Glomerular endothelial cell (primary cell): ENCODE measurements at regions not wholly inside any gene's neighbourhood (a gene's known extent, or its start where the extent isn't known, plus 50 kb on each side); places are given as distances from the start of the nearest gene placed in this dataset.

Experiments
- DNase-seq: peaks from one replicate; pipeline ENCODE4 v3.0.0-alpha.2; 2011; ENCODE audit warnings: low read depth, low spot score; ENCODE audit errors: extremely low read depth

DNA sequence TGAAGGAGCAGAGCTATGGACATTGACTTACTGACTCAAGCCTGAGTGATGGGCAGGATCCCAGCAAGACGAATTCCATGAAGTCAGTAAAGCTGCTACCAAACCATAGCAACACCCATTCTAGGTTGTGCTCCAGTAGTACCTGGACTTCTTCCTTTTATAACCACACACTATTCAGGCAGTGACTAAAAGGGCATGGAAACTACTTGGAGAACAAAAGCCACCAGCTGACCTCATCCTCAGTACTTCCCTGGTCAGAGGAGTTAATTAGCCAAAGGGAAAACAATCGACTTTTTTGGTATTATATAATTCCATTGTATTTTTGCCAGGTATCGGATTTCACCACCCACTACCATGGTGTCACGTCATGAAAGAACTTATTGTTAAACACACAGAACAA is 237.1 kb downstream of the TTC32 start:
- DNase-seq = no peak

DNA sequence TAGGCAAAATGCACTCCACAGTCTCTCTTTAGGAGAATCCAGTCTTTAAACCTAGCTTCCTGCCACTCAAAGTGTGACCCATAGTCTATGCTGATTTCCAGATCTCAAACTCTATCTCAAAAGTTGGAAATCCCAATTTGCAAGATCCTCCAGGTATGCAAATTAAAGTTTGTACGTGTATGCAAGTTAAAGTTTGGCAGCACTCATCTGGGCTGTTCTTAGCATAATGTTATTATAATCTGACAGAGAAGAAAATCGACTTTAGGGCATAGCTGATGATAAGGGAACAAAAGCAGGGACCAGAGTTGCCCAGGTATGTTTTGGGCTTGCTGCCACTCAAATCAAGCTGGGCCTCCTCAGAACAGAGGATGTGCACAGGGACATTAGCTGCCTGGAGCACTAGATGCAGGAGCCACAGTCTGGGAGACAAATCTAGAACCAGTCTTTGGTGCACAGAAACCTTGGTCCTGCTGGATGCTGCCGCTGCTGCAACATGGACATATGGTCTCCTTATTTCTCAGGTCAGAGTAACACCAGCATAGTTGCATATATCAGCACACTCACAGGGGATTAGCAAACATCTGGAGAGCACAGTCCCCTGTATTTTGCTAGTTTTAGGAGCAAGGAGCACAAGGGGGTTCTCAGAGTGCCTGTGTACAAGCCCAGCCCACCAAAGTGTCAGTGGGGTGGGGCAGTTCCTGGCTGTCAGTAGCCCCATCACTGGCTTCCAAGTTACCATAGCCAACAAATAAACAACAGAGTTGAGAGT is 242.6 kb downstream of the TTC32 start:
- no peak for DNase-seq

DNA sequence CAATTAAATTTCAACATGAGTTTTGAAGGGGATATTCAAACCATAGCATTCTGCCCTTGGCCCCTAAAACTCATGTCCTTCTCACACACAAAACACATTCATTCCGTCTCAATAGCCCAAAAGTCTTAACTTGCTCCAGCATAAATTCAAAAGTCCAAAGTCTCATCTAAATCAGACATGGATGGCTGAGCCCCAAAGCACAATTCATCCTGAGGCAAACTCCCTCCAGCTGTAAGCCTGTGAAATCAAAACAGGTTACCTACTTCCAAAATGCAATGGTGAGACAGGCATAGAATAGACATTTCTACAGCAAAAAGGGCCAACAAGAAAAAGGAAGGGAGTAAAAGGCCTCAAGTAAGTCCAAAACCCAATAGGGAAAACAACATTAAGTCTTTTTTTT is 245.8 kb downstream of the TTC32 start:
- no peak for DNase-seq

- no peak for DNase-seq
These were observed 247.3 kb downstream of the TTC32 start for GRCh38 chr2:19654310-19655090.

GRCh38 chr2:19653509-19653908 is 248.3 kb downstream of the TTC32 start:
- no peak for DNase-seq

- no peak for DNase-seq
These were observed 249.0 kb downstream of the TTC32 start for GRCh38 chr2:19652811-19653210.

- DNase-seq = no peak
These were observed 250.3 kb downstream of the TTC32 start for GRCh38 chr2:19651466-19651865.

GRCh38 chr2:19649785-19650380 is 251.9 kb downstream of the TTC32 start:
- peak; percentile 14 for DNase-seq

GRCh38 chr2:19649142-19649541 is 252.6 kb downstream of the TTC32 start:
- no peak for DNase-seq

GRCh38 chr2:19648583-19648982 is 253.2 kb downstream of the TTC32 start:
- DNase-seq = no peak

DNA sequence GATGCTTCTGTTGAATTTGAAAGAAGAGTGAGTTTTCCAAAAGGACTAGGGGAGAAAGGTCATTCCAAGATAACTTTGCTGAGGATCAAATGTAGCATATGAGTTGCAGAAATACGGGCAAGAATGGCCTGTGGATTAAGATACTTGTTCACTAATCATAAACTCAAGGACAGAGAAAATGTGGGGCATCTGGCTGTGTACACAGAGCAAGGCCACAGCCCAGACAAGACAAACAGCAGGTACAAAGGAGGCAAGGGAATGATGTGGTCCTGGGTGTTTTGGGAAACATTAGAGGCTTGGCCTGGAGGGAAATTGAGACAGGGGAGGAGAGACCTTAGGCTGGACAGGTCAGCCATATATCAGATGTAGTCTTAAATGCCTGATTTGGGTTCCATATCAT is 254.8 kb downstream of the TTC32 start:
- no peak for DNase-seq

GRCh38 chr2:19644763-19645162 is 257.0 kb downstream of the TTC32 start:
- DNase-seq = no peak

DNA sequence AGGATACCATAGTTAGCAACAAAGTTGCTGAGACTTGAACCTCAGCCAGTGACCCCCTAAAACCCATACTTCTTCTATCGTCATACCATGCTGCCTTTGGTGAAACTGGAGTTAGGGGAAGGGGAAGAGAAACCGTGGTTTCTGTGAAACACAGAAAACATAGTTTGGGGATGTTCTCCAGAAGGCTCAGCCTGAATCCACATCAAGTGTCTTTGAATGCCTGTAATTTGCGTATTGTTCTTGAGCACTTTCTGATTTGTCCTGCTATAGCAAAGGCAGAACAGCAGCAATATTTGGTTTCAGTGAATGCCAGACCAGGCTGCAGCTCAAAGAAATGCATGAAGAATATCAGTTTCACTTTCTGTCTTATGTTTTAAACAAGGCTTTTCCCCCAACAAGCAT is 258.7 kb downstream of the TTC32 start:
- DNase-seq = no peak

- no peak for DNase-seq
These were observed 259.3 kb downstream of the TTC32 start for GRCh38 chr2:19642501-19642900.

- no peak for DNase-seq
These were observed 265.8 kb downstream of the TTC32 start for GRCh38 chr2:19635951-19636510.

GRCh38 chr2:19632403-19632991 is 269.3 kb downstream of the TTC32 start:
- no peak for DNase-seq

DNA sequence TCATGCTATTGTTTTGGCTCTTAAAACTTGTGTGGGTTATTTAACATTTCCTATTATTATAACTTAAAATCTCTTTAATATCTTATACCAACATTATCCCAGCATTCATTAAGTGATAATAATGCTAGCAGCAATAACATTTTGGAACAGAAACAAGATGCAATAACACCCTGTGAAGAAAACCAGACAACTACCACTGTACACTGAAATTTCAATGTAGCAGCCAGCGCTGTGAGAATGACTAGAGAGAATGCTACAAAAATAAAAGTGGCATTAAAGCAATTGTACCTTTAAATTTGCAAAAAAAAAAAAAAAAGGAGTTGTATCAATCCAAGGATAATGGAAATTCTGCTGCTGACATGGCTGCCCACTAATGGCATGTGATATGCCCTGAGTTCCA is 269.9 kb downstream of the TTC32 start:
- DNase-seq = no peak

- DNase-seq = no peak
These were observed 270.9 kb downstream of the TTC32 start for GRCh38 chr2:19630921-19631320.

GRCh38 chr2:19627359-19627758 is 268.9 kb upstream of the OSR1 start:
- no peak for DNase-seq

DNA sequence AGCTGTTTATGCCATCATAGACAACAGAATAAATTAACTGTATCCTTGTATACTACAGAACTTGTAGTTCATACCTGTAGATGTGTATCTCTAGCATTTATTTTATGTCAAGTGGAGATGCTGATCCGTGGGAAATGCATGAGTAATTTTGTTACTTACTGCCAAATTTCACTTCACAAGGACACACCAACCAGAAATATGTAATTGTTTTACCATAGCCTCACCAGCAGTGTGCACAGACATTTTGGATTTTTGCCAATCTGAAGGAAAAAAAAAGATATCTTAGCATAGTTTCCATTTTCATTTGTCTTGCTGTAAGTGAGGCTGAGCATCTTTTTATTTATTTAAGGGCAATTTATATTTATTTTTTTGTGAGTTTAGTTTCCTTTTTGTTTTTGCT is 265.1 kb upstream of the OSR1 start:
- DNase-seq = no peak

GRCh38 chr2:19617257-19617848 is 258.9 kb upstream of the OSR1 start:
- DNase-seq = no peak
